ENCODE measurements at regions not wholly inside any gene's neighbourhood (a gene's known extent, or its start where the extent isn't known, plus 50 kb on each side); places are given as distances from the start of the nearest gene placed in this dataset.

DNA sequence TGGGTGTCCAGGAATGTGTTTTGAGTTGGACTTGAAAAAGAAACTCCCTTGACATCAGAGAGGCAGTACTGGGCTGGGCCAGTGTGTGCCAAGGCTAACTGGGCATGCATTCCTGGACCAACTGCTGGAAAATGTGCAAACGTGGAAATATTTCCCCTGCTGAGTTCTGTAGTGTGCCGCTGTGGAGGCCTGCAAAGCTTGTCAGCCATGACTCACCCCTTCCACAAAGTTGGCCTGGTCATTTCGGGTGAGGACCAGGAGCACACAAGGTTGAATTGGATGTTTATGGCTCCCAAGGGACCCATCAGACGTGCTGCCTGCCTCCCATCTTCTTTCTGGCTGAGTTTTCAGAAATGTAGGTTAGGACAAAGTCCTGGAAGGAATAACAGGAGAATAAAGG lies 513.1 kb downstream of the MIAT start:
- no peak overlapping the region for H3K4me3 ChIP-seq (ENCODE audit: control insufficient read depth, low read depth, low read length)
- peak; percentile 94 for DNase-seq (ENCODE audit: low read depth)
- TF ChIP-seq, protein P1, sequence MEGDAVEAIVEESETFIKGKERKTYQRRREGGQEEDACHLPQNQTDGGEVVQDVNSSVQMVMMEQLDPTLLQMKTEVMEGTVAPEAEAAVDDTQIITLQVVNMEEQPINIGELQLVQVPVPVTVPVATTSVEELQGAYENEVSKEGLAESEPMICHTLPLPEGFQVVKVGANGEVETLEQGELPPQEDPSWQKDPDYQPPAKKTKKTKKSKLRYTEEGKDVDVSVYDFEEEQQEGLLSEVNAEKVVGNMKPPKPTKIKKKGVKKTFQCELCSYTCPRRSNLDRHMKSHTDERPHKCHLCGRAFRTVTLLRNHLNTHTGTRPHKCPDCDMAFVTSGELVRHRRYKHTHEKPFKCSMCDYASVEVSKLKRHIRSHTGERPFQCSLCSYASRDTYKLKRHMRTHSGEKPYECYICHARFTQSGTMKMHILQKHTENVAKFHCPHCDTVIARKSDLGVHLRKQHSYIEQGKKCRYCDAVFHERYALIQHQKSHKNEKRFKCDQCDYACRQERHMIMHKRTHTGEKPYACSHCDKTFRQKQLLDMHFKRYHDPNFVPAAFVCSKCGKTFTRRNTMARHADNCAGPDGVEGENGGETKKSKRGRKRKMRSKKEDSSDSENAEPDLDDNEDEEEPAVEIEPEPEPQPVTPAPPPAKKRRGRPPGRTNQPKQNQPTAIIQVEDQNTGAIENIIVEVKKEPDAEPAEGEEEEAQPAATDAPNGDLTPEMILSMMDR (conservative IDR thresholded peaks at IDR 0.05; ENCODE audit: control insufficient read depth, insufficient read depth, low read depth, low read length), result no peak

- H3K4me3 ChIP-seq (ENCODE audit: control insufficient read depth, low read depth, low read length), result no peak overlapping the region
- TF ChIP-seq, protein P1 (conservative IDR thresholded peaks at IDR 0.05; ENCODE audit: control insufficient read depth, insufficient read depth, low read depth, low read length), result no peak
- DNase-seq (ENCODE audit: low read depth), result no peak
These were observed 513.8 kb downstream of the MIAT start for GRCh38 chr22:27171212-27171611.

GRCh38 chr22:27173530-27173929 lies 516.1 kb downstream of the MIAT start:
- H3K4me3 ChIP-seq (ENCODE audit: control insufficient read depth, low read depth, low read length), result no peak overlapping the region
- TF ChIP-seq, protein P1 (conservative IDR thresholded peaks at IDR 0.05; ENCODE audit: control insufficient read depth, insufficient read depth, low read depth, low read length), result no peak
- DNase-seq (ENCODE audit: low read depth), result no peak

GRCh38 chr22:27175021-27175838 lies 517.8 kb downstream of the MIAT start:
- DNase-seq (ENCODE audit: low read depth), result no peak

GRCh38 chr22:27175974-27176373 lies 518.6 kb downstream of the MIAT start:
- DNase-seq (ENCODE audit: low read depth), result no peak
- H3K4me3 ChIP-seq (ENCODE audit: control insufficient read depth, low read depth, low read length), result no peak overlapping the region
- TF ChIP-seq, protein P1 (conservative IDR thresholded peaks at IDR 0.05; ENCODE audit: control insufficient read depth, insufficient read depth, low read depth, low read length), result no peak

More at GRCh38 chr22:27175021-27175838, 517.8 kb downstream of the MIAT start:
- no peak overlapping the region for H3K4me3 ChIP-seq (ENCODE audit: control insufficient read depth, low read depth, low read length)
- TF ChIP-seq, protein P1 (conservative IDR thresholded peaks at IDR 0.05; ENCODE audit: control insufficient read depth, insufficient read depth, low read depth, low read length), result no peak

DNA sequence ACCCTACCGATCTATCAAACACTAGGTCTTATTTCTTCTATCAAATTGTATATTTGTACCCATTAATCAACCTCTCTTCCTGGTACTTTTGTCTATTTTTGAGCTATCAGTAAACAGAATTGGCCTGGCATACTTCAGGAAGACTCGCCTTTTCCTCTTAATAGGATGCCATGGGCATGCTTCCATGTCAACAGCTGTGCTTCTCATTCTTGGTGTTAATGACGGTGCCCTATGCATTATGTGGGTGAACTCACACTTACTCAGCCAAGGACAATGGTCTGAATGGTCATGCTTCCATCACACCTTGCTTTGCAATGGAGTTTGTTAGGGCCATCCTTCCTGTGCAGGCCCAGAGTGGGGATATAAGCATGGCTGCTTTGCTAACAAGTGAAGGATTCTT lies 521.8 kb downstream of the MIAT start:
- TF ChIP-seq, protein P1 (conservative IDR thresholded peaks at IDR 0.05; ENCODE audit: control insufficient read depth, insufficient read depth, low read depth, low read length), result no peak
- no peak for DNase-seq (ENCODE audit: low read depth)
- H3K4me3 ChIP-seq (ENCODE audit: control insufficient read depth, low read depth, low read length), result no peak overlapping the region

Data from fibroblast of mammary gland (primary cell).